K562 (cell line): ENCODE measurements at regions not wholly inside any gene's neighbourhood (a gene's known extent, or its start where the extent isn't known, plus 50 kb on each side); places are given as distances from the start of the nearest gene placed in this dataset.

ENCODE experiments used
- ATAC-seq: fragments of 200-7000 bp; cut with Tn5 transposase; 3 replicates; pipeline ENCODE4 v1.9.1; 2020; ENCODE audit warnings: moderate library complexity
- BruUV-seq: library from RNA; stranded (reverse); fragments of 400-500 nt; replicated peaks from 2 replicates; lab custom pipeline; 2021; lab: Mats Ljungman, UMichigan
- CTCF ChIA-PET: fragments of 300-600 bp; formaldehyde crosslinking; extraction: SDS; loops from one replicate; lab custom pipeline; 2021; ENCODE audit warnings: low intra/inter-chr PET ratio; lab: Yijun Ruan, JAX
- POLR2A ChIA-PET: fragments of 300-600, 350-650 bp; sonication (Branson Sonifier 250); formaldehyde crosslinking; extraction: SDS; loops from one replicate; lab custom pipeline; 2021; ENCODE audit warnings: antibody characterized with exemption, inconsistent platforms; lab: Yijun Ruan, JAX
- DNase-seq, 4 experiments: peaks; one replicate each; pipeline versions ENCODE4 v3.0.0 to v3.0.0-alpha.2; 2011 to 2018; ENCODE audit warnings: low spot score in 3 of 4, mixed read lengths in 3 of 4; ENCODE audit errors: extremely low read depth in 1 of 4
- FAIRE-seq: peaks from 2 replicates; lab custom pipeline; 2011; peaks lifted over from hg19 to GRCh38; lab: Jason Lieb, UNC
- H2AFZ ChIP-seq: 2 replicates; pipeline ENCODE4 v1.6.0; 2011; ENCODE audit warnings: low read depth, low read length, control low read depth, inconsistent platforms
- H3K27ac ChIP-seq: fragments of 200-600 bp; 3 replicates; pipeline ENCODE4 v1.8.0; 2011; ENCODE audit warnings: low read depth, mild to moderate bottlenecking, control low read depth, inconsistent platforms, low read length, moderate library complexity, mixed read lengths; ENCODE audit errors: extremely low read depth
- H3K27me3 ChIP-seq, 2 experiments: fragments of 300-600 bp in 1 of 2; 2 replicates in 1 of 2; 3 replicates in 1 of 2; pipeline versions ENCODE4 v1.6.0 to v1.8.0; 2011; ENCODE audit warnings: inconsistent platforms in 2 of 2, low read length in 2 of 2, mild to moderate bottlenecking in 1 of 2, mixed read lengths in 1 of 2, moderate library complexity in 1 of 2; ENCODE audit not compliant: control insufficient read depth in 2 of 2, insufficient read depth in 2 of 2
- H3K36me3 ChIP-seq: fragments of 300-600 bp; 3 replicates; pipeline ENCODE4 v1.8.0; 2011; ENCODE audit warnings: mild to moderate bottlenecking, low read length, inconsistent platforms; ENCODE audit not compliant: control insufficient read depth, insufficient read depth
- H3K4me1 ChIP-seq, 2 experiments: fragments of 200-600 bp in 1 of 2; replicated peaks in 1 of 2; 2 replicates in 1 of 2; 3 replicates in 1 of 2; pipeline versions ENCODE4 v1.5.1 to v1.8.0; 2011; ENCODE audit warnings: inconsistent platforms in 2 of 2, low read length in 2 of 2, mild to moderate bottlenecking in 1 of 2, mixed read lengths in 1 of 2, moderate library complexity in 1 of 2; ENCODE audit not compliant: control insufficient read depth in 2 of 2, insufficient read depth in 2 of 2
- H3K4me2 ChIP-seq: 2 replicates; pipeline ENCODE4 v1.6.1; 2011; ENCODE audit warnings: low read length, control low read depth, inconsistent platforms, mixed read lengths; ENCODE audit not compliant: insufficient read depth
- H3K4me3 ChIP-seq: fragments of 200-600 bp; sonication (generic), shearing (Covaris generic); 2 replicates; pipeline ENCODE4 v1.5.1; 2016; ENCODE audit warnings: control low read depth, inconsistent platforms
- H3K79me2 ChIP-seq: fragments of 200-600 bp; 3 replicates; pipeline ENCODE4 v1.8.0; 2011; ENCODE audit warnings: low read length, inconsistent platforms; ENCODE audit not compliant: control insufficient read depth, insufficient read depth
- H3K9ac ChIP-seq, 2 experiments: 2 replicates each; pipeline versions ENCODE4 v1.6.0 to v1.6.1; 2011; ENCODE audit warnings: low read depth in 2 of 2, low read length in 2 of 2, control low read depth in 1 of 2, inconsistent platforms in 1 of 2, mild to moderate bottlenecking in 1 of 2, mixed read lengths in 1 of 2; ENCODE audit not compliant: insufficient read depth in 1 of 2
- H3K9me1 ChIP-seq: one replicate; pipeline ENCODE4 v1.6.0; 2011; ENCODE audit warnings: inconsistent platforms, mild to moderate bottlenecking, low read length, moderate library complexity; ENCODE audit not compliant: control insufficient read depth, insufficient read depth
- H3K9me3 ChIP-seq: replicated peaks from 2 replicates; pipeline ENCODE4 v1.5.1; 2011; ENCODE audit warnings: low read depth, low read length, inconsistent platforms; ENCODE audit not compliant: control insufficient read depth, insufficient read depth
- H4K20me1 ChIP-seq: replicated peaks from 2 replicates; pipeline ENCODE4 v1.6.1; 2011; ENCODE audit warnings: low read length, inconsistent platforms, mixed read lengths; ENCODE audit not compliant: control insufficient read depth, insufficient read depth
- BDP1 ChIP-seq: IDR thresholded peaks from 3 replicates; pipeline ENCODE4 v1.6.1; 2011; ENCODE audit not compliant: insufficient read length, insufficient read depth
- ELF2 ChIP-seq: fragments of 250-450 bp; sonication (Bioruptor Pico); IDR thresholded peaks from 2 replicates; pipeline ENCODE4 v1.5.0; 2021; ENCODE audit warnings: mild to moderate bottlenecking
- ERF ChIP-seq: fragments of 450-650 bp; formaldehyde crosslinking; IDR thresholded peaks from 2 replicates; pipeline ENCODE4 v1.4.0; 2020; ENCODE audit warnings: mild to moderate bottlenecking, mixed read lengths
- HEY1 ChIP-seq: fragments of 250-450 bp; sonication (Bioruptor Pico); IDR thresholded peaks from 2 replicates; pipeline ENCODE4 v1.5.0; 2020; ENCODE audit warnings: mild to moderate bottlenecking, moderate library complexity, borderline replicate concordance
- HSF4 ChIP-seq: fragments of 250-450 bp; sonication (Bioruptor Pico); IDR thresholded peaks from 2 replicates; pipeline ENCODE4 v2.1.2; 2022; ENCODE audit warnings: mild to moderate bottlenecking, moderate library complexity, borderline replicate concordance
- KDM2B ChIP-seq: fragments of 250-450 bp; sonication (Bioruptor Pico); IDR thresholded peaks from 2 replicates; pipeline ENCODE4 v1.8.0; 2021; ENCODE audit warnings: mild to moderate bottlenecking, moderate library complexity
- MEIS2 ChIP-seq: fragments of 450-650 bp; IDR thresholded peaks from 2 replicates; pipeline ENCODE4 v1.6.1; 2014; ENCODE audit warnings: mild to moderate bottlenecking; ENCODE audit not compliant: partially characterized antibody
- RBFOX2 ChIP-seq: fragments of 200-400 bp; formaldehyde crosslinking; IDR thresholded peaks from 2 replicates; pipeline ENCODE4 v1.6.1; 2017; ENCODE audit warnings: low read depth, mild to moderate bottlenecking, low read length, moderate library complexity
- STAT5A ChIP-seq: IDR thresholded peaks from 2 replicates; pipeline ENCODE4 v1.6.1; 2012; ENCODE audit warnings: low read length, inconsistent platforms, borderline replicate concordance
- TAF7 ChIP-seq: fragments of 450-650 bp; IDR thresholded peaks from 2 replicates; pipeline ENCODE4 v1.6.1; 2016; ENCODE audit warnings: missing genetic modification characterization, missing compliant biosample characterization
- TEAD4 ChIP-seq, 2 experiments: sonication (generic) in 1 of 2; formaldehyde crosslinking in 1 of 2; IDR thresholded peaks; 2 replicates each; pipeline versions ENCODE4 v1.6.1 to v1.8.0; 2012 to 2022; ENCODE audit warnings: borderline replicate concordance in 1 of 2, inconsistent platforms in 1 of 2, low read length in 1 of 2, mild to moderate bottlenecking in 1 of 2, missing genetic modification reagents in 1 of 2
- ZNF551 ChIP-seq: fragments of 250-450 bp; sonication (Bioruptor Pico); IDR thresholded peaks from 2 replicates; pipeline ENCODE4 v1.5.0; 2021; ENCODE audit warnings: mild to moderate bottlenecking, moderate library complexity
- WGBS: fragments of 100-300 bp; shearing (Covaris generic); methylation state at CpG from one replicate; pipeline ENCODE4 v1.1.6; 2016; ENCODE audit warnings: low coverage, mixed read lengths; ENCODE audit not compliant: insufficient coverage; ENCODE audit errors: missing lambda C conversion rate; 5-methylcytosine and 5-hydroxymethylcytosine counted together
- in situ Hi-C: fragments of 300-500 bp; cut with MboI; formaldehyde crosslinking; loops from 4 replicates; pipeline ENCODE4 v1.15.0; 2018; ENCODE audit warnings: inconsistent platforms, mixed read lengths
- intact Hi-C: fragments of 100-400 bp; cut with micrococcal nuclease; formaldehyde crosslinking; loops from 2 replicates; pipeline ENCODE4 v1.14.2; 2022
- TF ChIP-seq, protein P1 (sequence below): fragments of 450-650 bp; IDR thresholded peaks from 2 replicates; pipeline ENCODE4 v1.6.1; 2018; ENCODE audit not compliant: partially characterized antibody
- TF ChIP-seq, protein P2 (sequence below), 2 experiments: fragments of 450-650 bp; conservative IDR thresholded peaks; 2 replicates each; pipeline ENCODE4 v1.6.1; 2017; ENCODE audit warnings: mild to moderate bottlenecking in 2 of 2, moderate library complexity in 2 of 2
- TF ChIP-seq, protein P3 (sequence below): fragments of 150-350 bp; conservative IDR thresholded peaks from 2 replicates; pipeline ENCODE4 v1.6.1; 2014; ENCODE audit warnings: low read length

DNA sequence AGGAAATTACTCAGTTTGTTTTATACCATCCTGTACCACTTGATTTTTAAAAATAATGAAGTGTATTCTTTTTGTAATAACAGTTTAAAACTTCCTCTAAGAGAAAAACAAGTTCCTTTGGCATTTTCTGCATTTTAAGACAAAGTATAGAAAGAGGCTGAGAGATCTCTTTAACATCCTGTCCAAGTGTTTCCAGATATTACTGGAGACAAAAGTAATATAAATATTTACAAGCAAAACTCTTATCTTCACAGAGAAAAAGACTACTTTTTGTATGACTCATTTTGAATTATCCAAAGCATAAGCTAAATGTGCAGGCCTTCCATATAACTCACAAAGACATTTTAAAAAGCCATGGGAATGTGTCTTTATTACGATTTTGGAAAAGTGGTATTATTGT is 221.1 kb downstream of the RDH14 start (continued):
- TF ChIP-seq STAT5A (no peak), ELF2 (CRISPR knock-in tag) (no peak), KDM2B (CRISPR knock-in tag) (no peak), ZNF551 (CRISPR knock-in tag) (no peak), HEY1 (no peak), MEIS2 (no peak)
- TF ChIP-seq, all 486 proteins: peak for 0

DNA sequence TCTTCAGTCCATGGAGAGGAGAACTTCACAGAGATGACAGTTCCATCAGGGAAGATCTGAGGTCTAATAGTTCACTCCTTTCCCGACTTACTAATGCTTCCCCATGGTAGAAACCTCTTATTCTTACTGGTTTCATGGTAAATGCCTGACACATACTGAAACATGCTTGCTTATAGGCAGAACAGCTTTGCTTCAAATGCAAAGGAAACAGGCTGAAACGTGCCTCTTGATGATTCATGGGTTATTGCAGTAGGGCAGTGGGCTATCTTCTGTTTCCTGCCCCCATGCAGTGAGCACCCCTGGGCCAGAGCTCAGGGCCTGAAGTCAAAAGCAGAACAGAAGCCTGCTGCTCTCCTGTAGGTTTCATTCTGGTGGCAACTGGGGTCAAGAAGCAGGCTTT is 223.5 kb downstream of the RDH14 start:
- FAIRE-seq (no peak), DNase-seq (no peak), ATAC-seq (no peak)
- POLR2A ChIA-PET: no interaction called here
- in situ Hi-C loops (no loop called here), intact Hi-C loops (no loop called here)
- no peaks in the 10 kb centered on the region for H3K27me3 ChIP-seq
- H3K4me2 ChIP-seq: no peak overlapping the region
- no peak overlapping the region for H2AFZ ChIP-seq
- H3K9me3 ChIP-seq: no peaks in the 10 kb centered on the region
- H4K20me1 ChIP-seq: no peaks in the 10 kb centered on the region
- H3K79me2 ChIP-seq: no peaks in the 10 kb centered on the region
- H3K27ac ChIP-seq: no peak overlapping the region
- no peaks in the 10 kb centered on the region for H3K36me3 ChIP-seq
- CTCF ChIA-PET: no interaction called here
- no peaks in the 10 kb centered on the region for H3K4me1 ChIP-seq
- BruUV-seq: no TSS peak
- H3K9me1 ChIP-seq: no peaks in the 10 kb centered on the region
- H3K9ac ChIP-seq: no peak overlapping the region
- no peak overlapping the region for H3K4me3 ChIP-seq
- 0% methylated on average over 1 of the region's 2 CpGs for WGBS
- no peak for TF ChIP-seq RBFOX2
- TF ChIP-seq, protein P1, sequence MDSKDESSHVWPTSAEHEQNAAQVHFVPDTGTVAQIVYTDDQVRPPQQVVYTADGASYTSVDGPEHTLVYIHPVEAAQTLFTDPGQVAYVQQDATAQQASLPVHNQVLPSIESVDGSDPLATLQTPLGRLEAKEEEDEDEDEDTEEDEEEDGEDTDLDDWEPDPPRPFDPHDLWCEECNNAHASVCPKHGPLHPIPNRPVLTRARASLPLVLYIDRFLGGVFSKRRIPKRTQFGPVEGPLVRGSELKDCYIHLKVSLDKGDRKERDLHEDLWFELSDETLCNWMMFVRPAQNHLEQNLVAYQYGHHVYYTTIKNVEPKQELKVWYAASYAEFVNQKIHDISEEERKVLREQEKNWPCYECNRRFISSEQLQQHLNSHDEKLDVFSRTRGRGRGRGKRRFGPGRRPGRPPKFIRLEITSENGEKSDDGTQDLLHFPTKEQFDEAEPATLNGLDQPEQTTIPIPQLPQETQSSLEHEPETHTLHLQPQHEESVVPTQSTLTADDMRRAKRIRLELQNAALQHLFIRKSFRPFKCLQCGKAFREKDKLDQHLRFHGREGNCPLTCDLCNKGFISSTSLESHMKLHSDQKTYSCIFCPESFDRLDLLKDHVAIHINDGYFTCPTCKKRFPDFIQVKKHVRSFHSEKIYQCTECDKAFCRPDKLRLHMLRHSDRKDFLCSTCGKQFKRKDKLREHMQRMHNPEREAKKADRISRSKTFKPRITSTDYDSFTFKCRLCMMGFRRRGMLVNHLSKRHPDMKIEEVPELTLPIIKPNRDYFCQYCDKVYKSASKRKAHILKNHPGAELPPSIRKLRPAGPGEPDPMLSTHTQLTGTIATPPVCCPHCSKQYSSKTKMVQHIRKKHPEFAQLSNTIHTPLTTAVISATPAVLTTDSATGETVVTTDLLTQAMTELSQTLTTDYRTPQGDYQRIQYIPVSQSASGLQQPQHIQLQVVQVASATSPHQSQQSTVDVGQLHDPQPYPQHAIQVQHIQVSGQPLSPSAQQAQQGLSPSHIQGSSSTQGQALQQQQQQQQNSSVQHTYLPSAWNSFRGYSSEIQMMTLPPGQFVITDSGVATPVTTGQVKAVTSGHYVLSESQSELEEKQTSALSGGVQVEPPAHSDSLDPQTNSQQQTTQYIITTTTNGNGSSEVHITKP: no peak
- TF ChIP-seq TAF7 (tag): no peak
- TF ChIP-seq, protein P2, sequence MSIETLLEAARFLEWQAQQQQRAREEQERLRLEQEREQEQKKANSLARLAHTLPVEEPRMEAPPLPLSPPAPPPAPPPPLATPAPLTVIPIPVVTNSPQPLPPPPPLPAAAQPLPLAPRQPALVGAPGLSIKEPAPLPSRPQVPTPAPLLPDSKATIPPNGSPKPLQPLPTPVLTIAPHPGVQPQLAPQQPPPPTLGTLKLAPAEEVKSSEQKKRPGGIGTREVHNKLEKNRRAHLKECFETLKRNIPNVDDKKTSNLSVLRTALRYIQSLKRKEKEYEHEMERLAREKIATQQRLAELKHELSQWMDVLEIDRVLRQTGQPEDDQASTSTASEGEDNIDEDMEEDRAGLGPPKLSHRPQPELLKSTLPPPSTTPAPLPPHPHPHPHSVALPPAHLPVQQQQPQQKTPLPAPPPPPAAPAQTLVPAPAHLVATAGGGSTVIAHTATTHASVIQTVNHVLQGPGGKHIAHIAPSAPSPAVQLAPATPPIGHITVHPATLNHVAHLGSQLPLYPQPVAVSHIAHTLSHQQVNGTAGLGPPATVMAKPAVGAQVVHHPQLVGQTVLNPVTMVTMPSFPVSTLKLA (conservative IDR thresholded peaks at IDR 0.05): no peak
- TF ChIP-seq TEAD4 (IDR thresholded peaks at IDR 0.05; ENCODE audit: low read length): no peak
- no peak for TF ChIP-seq TEAD4 (CRISPR knock-in tag; IDR thresholded peaks at IDR 0.05; ENCODE audit: borderline replicate concordance)
- TF ChIP-seq HSF4: no peak
- no peak for TF ChIP-seq ERF (CRISPR knock-in tag)
- TF ChIP-seq BDP1: no peak
- TF ChIP-seq, protein P3, sequence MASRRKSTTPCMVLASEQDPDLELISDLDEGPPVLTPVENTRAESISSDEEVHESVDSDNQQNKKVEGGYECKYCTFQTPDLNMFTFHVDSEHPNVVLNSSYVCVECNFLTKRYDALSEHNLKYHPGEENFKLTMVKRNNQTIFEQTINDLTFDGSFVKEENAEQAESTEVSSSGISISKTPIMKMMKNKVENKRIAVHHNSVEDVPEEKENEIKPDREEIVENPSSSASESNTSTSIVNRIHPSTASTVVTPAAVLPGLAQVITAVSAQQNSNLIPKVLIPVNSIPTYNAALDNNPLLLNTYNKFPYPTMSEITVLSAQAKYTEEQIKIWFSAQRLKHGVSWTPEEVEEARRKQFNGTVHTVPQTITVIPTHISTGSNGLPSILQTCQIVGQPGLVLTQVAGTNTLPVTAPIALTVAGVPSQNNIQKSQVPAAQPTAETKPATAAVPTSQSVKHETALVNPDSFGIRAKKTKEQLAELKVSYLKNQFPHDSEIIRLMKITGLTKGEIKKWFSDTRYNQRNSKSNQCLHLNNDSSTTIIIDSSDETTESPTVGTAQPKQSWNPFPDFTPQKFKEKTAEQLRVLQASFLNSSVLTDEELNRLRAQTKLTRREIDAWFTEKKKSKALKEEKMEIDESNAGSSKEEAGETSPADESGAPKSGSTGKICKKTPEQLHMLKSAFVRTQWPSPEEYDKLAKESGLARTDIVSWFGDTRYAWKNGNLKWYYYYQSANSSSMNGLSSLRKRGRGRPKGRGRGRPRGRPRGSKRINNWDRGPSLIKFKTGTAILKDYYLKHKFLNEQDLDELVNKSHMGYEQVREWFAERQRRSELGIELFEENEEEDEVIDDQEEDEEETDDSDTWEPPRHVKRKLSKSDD: no peak
